GM19468 (cell line): ENCODE measurements at regions not wholly inside any gene's neighbourhood (a gene's known extent, or its start where the extent isn't known, plus 50 kb on each side); places are given as distances from the start of the nearest gene placed in this dataset.

Experiments used
- ATAC-seq: cut with Tn5 transposase; IDR thresholded peaks from one replicate; pipeline ENCODE4 v1.9.1; 2021; ENCODE audit warnings: mild to moderate bottlenecking, moderate library complexity, moderate number of reproducible peaks; ENCODE audit not compliant: unreplicated experiment; ENCODE audit errors: extremely low read depth

DNA sequence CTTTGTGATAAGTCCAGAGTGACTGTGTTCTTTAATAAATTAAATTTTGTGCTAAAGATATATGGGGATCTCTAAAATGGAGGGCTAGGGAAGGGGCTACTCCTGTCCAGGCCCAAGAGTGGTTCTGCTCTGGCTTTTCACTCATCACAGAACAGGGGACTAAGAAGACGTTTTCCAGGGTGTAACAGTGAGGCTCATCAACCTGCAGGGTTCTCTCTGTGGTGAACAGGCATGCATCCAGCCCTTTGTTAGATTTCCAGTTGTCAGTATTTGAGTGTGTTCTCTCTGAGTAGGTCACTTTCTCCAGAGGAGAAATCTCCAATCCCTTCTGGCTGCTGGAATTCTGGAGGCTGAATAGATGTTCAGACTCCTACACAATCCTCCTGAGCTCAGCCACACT lies 408.9 kb downstream of the PLCL1 start:
- ATAC-seq, result no peak

DNA sequence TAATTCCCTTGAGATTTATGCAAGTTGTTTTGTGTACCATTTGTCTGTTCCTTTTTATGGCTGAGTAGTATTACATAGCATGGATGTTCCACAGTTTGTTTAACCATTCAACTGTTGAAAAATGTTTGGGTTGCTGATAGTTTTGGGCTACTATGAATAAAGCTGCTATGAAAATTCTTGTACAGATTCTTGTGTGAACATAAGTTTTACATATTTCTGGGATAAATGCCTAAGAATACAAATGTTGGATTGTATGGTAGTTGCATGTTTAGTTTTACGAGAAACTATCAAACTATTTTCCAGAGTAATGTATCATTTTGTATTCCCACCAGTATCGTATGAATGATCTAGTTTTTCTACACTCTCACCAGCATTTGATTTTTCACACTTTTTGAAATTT lies 407.3 kb downstream of the PLCL1 start:
- ATAC-seq, result no peak

DNA sequence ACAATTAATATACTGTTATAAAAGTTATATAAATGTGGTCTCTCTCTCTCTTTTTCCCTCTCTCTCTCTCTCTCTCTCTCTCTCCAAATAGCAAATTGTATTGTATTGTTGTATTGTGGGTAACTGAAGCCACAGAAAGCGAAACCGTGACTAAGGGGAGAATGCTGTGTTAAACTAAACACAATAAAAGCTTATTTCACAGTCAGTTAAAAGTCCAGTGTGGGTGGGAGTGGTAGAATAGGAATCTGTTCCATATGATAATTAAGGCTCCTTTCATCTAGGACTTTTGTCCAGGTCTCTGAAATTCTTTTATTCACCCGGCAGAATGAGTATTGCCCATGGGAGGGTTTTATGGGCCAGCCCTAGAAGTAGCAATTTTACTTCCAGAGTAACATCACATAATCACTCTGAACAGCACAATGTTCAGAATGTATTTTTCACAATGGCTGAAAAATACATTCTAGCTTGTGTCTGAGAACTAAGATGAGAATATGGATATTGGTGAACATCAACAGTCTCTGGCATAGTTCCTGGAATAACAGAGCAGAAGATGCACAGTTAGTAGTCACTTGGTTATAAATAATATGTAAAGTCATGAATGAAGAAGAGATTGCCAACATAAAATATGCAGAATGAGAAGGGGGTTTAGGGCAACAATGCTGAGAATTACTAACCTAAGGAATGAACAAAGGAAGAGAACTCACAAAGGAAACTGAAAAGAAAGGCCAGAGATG lies 399.1 kb downstream of the PLCL1 start:
- ATAC-seq, result no peak
